ENCODE measurements at regions not wholly inside any gene's neighbourhood (a gene's known extent, or its start where the extent isn't known, plus 50 kb on each side); places are given as distances from the start of the nearest gene placed in this dataset.

GRCh38 chr10:124176349-124177179 is 83.2 kb upstream of the CHST15 start:
- intact Hi-C loops (cut with micrococcal nuclease), result no loop called here
- no peak for DNase-seq (ENCODE audit: low read depth, low spot score)
- Histone ChIP-seq H3K27ac (ENCODE audit: low read depth, low read length) (no peak overlapping the region), H3K4me3 (replicated peaks in 1 of 2; ENCODE audit: low read depth in 1 of 2, low read length in 2 of 2) (no peak overlapping the region), H3K9me3 (ENCODE audit: control insufficient read depth in 1 of 2, insufficient read depth in 1 of 2, low read depth in 1 of 2, low read length in 2 of 2) (no peaks in the 10 kb centered on the region), H3K36me3 (ENCODE audit: control insufficient read depth in 1 of 2, insufficient read depth in 2 of 2, low read length in 2 of 2) (no peaks in the 10 kb centered on the region), H4K20me1 (ENCODE audit: insufficient read depth) (no peaks in the 10 kb centered on the region), H3K4me1 (ENCODE audit: control insufficient read depth in 1 of 2, insufficient read depth in 2 of 2, low read length in 2 of 2) (no peaks in the 10 kb centered on the region; a peak in 1 of 4 replicates), H3K9ac (ENCODE audit: low read length) (no peak overlapping the region), H3K27me3 (ENCODE audit: insufficient read depth, low read length) (no peaks in the 10 kb centered on the region), H3K79me2 (ENCODE audit: insufficient read depth, low read length) (no peaks in the 10 kb centered on the region), H3K4me2 (ENCODE audit: low read length) (no peak overlapping the region), H3K9me2 (ENCODE audit: insufficient read depth) (no peaks in the 10 kb centered on the region), H2AFZ (ENCODE audit: low read depth, low read length, poor library complexity, severe bottlenecking) (no peak overlapping the region)
- POLR2A ChIA-PET, result no interaction called here
- TF ChIP-seq SRF (IDR thresholded peaks at IDR 0.05; ENCODE audit: low read depth) (no peak), SP1 (IDR thresholded peaks at IDR 0.05; ENCODE audit: low read depth) (no peak), FOSL1 (IDR thresholded peaks at IDR 0.05; ENCODE audit: low read depth) (no peak), CEBPB (IDR thresholded peaks at IDR 0.05; ENCODE audit: low read depth) (no peak), EZH2phosphoT487 (IDR thresholded peaks at IDR 0.05; ENCODE audit: borderline replicate concordance) (no peak), EGR1 (IDR thresholded peaks at IDR 0.05; ENCODE audit: low read depth) (no peak), MAX (IDR thresholded peaks at IDR 0.05) (no peak), CTCF (IDR thresholded peaks at IDR 0.05 in 2 of 3, conservative IDR thresholded peaks at IDR 0.05 in 1 of 3; ENCODE audit: borderline replicate concordance in 1 of 3, insufficient read depth in 1 of 3, low read depth in 2 of 3, low read length in 2 of 3) (no peak), SIN3A (IDR thresholded peaks at IDR 0.05; ENCODE audit: low read depth) (no peak), ZBTB33 (IDR thresholded peaks at IDR 0.05; ENCODE audit: extremely low read depth, insufficient replicate concordance, low read length) (no peak), EZH2 (IDR thresholded peaks at IDR 0.05) (no peak), ZNF274 (IDR thresholded peaks at IDR 0.05; ENCODE audit: low read depth, low read length) (no peak), POLR2A (IDR thresholded peaks at IDR 0.05; ENCODE audit: borderline replicate concordance, extremely low read depth, insufficient read depth, insufficient read length) (no peak), ELF1 (IDR thresholded peaks at IDR 0.05; ENCODE audit: borderline replicate concordance, low read depth) (no peak)
- RAD21 ChIA-PET (ENCODE audit: low non-redundant PET in 1 of 2, low total read pairs in 2 of 2, uncharacterized antibody in 2 of 2, unreplicated experiment in 2 of 2), result no interaction called here
- BruUV-seq (replicated peaks), result no TSS peak
- CTCF ChIA-PET, result interaction anchor here (1.5 kb wide), 1 partner anchor 16 kb away, joined by 5 read pairs; no protein-coding TSS in a partner anchor
- ATAC-seq, result no peak
